GM18951 (cell line): ENCODE measurements at regions not wholly inside any gene's neighbourhood (a gene's known extent, or its start where the extent isn't known, plus 50 kb on each side); places are given as distances from the start of the nearest gene placed in this dataset.
"Not testable (repeated sequence)": the region's sequence is repeated elsewhere in the genome, so short reads cannot be mapped to it uniquely, and the experiment has no call there.

Experiments used
- POLR2A ChIP-seq: IDR thresholded peaks from 4 replicates; pipeline ENCODE4 v1.6.1; 2011; ENCODE audit warnings: mild to moderate bottlenecking; ENCODE audit not compliant: insufficient read length, insufficient read depth; ENCODE audit errors: extremely low read depth
- in situ Hi-C: fragments of 300-500 bp; cut with MboI; formaldehyde crosslinking; loops from one replicate; pipeline ENCODE4 v1.12.0; 2022; ENCODE audit warnings: low sequenced_read_pairs, mixed read lengths, inconsistent platforms; ENCODE audit not compliant: unreplicated experiment

GRCh38 chr2:16420421-16420820, 245.2 kb downstream of the CYRIA start:
- no peak for TF ChIP-seq POLR2A
- in situ Hi-C loops = no loop called here

GRCh38 chr2:16417726-16418125, 247.9 kb downstream of the CYRIA start:
- no peak for TF ChIP-seq POLR2A
- in situ Hi-C loops = no loop called here

GRCh38 chr2:16416651-16417050, 249.0 kb downstream of the CYRIA start:
- TF ChIP-seq POLR2A = no peak
- in situ Hi-C loops = no loop called here

- in situ Hi-C loops = not testable (repeated sequence)
These were observed 249.8 kb downstream of the CYRIA start for GRCh38 chr2:16415861-16416260.

GRCh38 chr2:16413947-16414346, 251.7 kb downstream of the CYRIA start:
- in situ Hi-C loops = no loop called here
- no peak for TF ChIP-seq POLR2A

GRCh38 chr2:16413285-16413684, 252.3 kb downstream of the CYRIA start:
- TF ChIP-seq POLR2A = no peak
- in situ Hi-C loops = no loop called here

- no peak for TF ChIP-seq POLR2A
- in situ Hi-C loops = no loop called here
These were observed 253.2 kb downstream of the CYRIA start for GRCh38 chr2:16412321-16413030.

- in situ Hi-C loops = no loop called here
- TF ChIP-seq POLR2A = no peak
These were observed 253.8 kb downstream of the CYRIA start for GRCh38 chr2:16411788-16412187.

GRCh38 chr2:16409849-16410248, 255.8 kb downstream of the CYRIA start:
- in situ Hi-C loops = no loop called here
- no peak for TF ChIP-seq POLR2A

- in situ Hi-C loops = no loop called here
- TF ChIP-seq POLR2A = no peak
These were observed 256.6 kb downstream of the CYRIA start for GRCh38 chr2:16409006-16409390.

- in situ Hi-C loops = no loop called here
- TF ChIP-seq POLR2A = no peak
These were observed 257.2 kb downstream of the CYRIA start for GRCh38 chr2:16408331-16409005.

GRCh38 chr2:16407358-16407757, 258.3 kb downstream of the CYRIA start:
- in situ Hi-C loops = no loop called here
- TF ChIP-seq POLR2A = no peak

GRCh38 chr2:16406496-16407289, 258.9 kb downstream of the CYRIA start:
- no peak for TF ChIP-seq POLR2A
- in situ Hi-C loops = no loop called here

- no peak for TF ChIP-seq POLR2A
- in situ Hi-C loops = no loop called here
These were observed 260.1 kb downstream of the CYRIA start for GRCh38 chr2:16405551-16405950.
